NCI-H146 (cell line): ENCODE measurements at regions not wholly inside any gene's neighbourhood (a gene's known extent, or its start where the extent isn't known, plus 50 kb on each side); places are given as distances from the start of the nearest gene placed in this dataset.

Source experiments
- DNase-seq: peaks from one replicate; lab custom pipeline; 2025; lab: John Stamatoyannopoulos, UW

- no peak for DNase-seq
These were observed 274.3 kb upstream of the CNTN4 start for GRCh38 chr3:1824359-1824758.

GRCh38 chr3:1828519-1828918 is 270.1 kb upstream of the CNTN4 start:
- no peak for DNase-seq

GRCh38 chr3:1830851-1831250 is 267.8 kb upstream of the CNTN4 start:
- no peak for DNase-seq

- DNase-seq: no peak
These were observed 266.3 kb upstream of the CNTN4 start for GRCh38 chr3:1832395-1832794.

GRCh38 chr3:1843111-1843510 is 255.6 kb upstream of the CNTN4 start:
- no peak for DNase-seq

- DNase-seq: no peak
These were observed 251.1 kb upstream of the CNTN4 start for GRCh38 chr3:1847571-1847970.

- no peak for DNase-seq
These were observed 249.7 kb upstream of the CNTN4 start for GRCh38 chr3:1848935-1849334.

GRCh38 chr3:1852950-1853349 is 245.7 kb upstream of the CNTN4 start:
- no peak for DNase-seq

GRCh38 chr3:1855841-1856240 is 242.8 kb upstream of the CNTN4 start:
- no peak for DNase-seq

- no peak for DNase-seq
These were observed 227.9 kb upstream of the CNTN4 start for GRCh38 chr3:1870738-1871137.

- DNase-seq: no peak
These were observed 215.1 kb upstream of the CNTN4 start for GRCh38 chr3:1883534-1883933.

GRCh38 chr3:1892459-1892858 is 206.2 kb upstream of the CNTN4 start:
- DNase-seq: no peak

- no peak for DNase-seq
These were observed 196.2 kb upstream of the CNTN4 start for GRCh38 chr3:1902416-1902815.

- DNase-seq: no peak
These were observed 195.6 kb upstream of the CNTN4 start for GRCh38 chr3:1903111-1903510.

GRCh38 chr3:1907911-1908310 is 190.8 kb upstream of the CNTN4 start:
- DNase-seq: no peak

- no peak for DNase-seq
These were observed 189.8 kb upstream of the CNTN4 start for GRCh38 chr3:1908651-1909445.

GRCh38 chr3:1910322-1910721 is 188.3 kb upstream of the CNTN4 start:
- no peak for DNase-seq

- no peak for DNase-seq
These were observed 168.8 kb upstream of the CNTN4 start for GRCh38 chr3:1929788-1930414.

- no peak for DNase-seq
These were observed 159.7 kb upstream of the CNTN4 start for GRCh38 chr3:1938975-1939374.

- no peak for DNase-seq
These were observed 155.9 kb upstream of the CNTN4 start for GRCh38 chr3:1942781-1943180.

- DNase-seq: no peak
These were observed 155.1 kb upstream of the CNTN4 start for GRCh38 chr3:1943395-1944118.

GRCh38 chr3:1945698-1946097 is 153.0 kb upstream of the CNTN4 start:
- DNase-seq: no peak

- no peak for DNase-seq
These were observed 145.1 kb upstream of the CNTN4 start for GRCh38 chr3:1953536-1953935.
